ENCODE measurements at regions not wholly inside any gene's neighbourhood (a gene's known extent, or its start where the extent isn't known, plus 50 kb on each side); places are given as distances from the start of the nearest gene placed in this dataset.
"Not testable (repeated sequence)": the region's sequence is repeated elsewhere in the genome, so short reads cannot be mapped to it uniquely, and the experiment has no call there.

GRCh38 chr5:153372425-153373129 is 117.9 kb upstream of the GRIA1 start:
- POLR2A ChIA-PET: no interaction called here
- CTCF ChIA-PET: no interaction called here

GRCh38 chr5:153373130-153373498 is 117.4 kb upstream of the GRIA1 start:
- no peak overlapping the region for H3K27ac ChIP-seq (ENCODE audit: low read depth, low read length)
- H3K9me3 ChIP-seq (ENCODE audit: control insufficient read depth, insufficient read depth, low read length): no peaks in the 10 kb centered on the region; the same call in 1 of the 2 replicates
- no peaks in the 10 kb centered on the region for H3K27me3 ChIP-seq (ENCODE audit: control insufficient read depth, insufficient read depth, low read length)
- ChIA-PET POLR2A (no interaction called here), CTCF (no interaction called here)
- TF ChIP-seq CTCF (IDR thresholded peaks at IDR 0.05; ENCODE audit: low read depth, low read length): no peak
- DNase-seq (ENCODE audit: low read depth, low spot score): no peak
- H3K4me3 ChIP-seq (ENCODE audit: low read depth, low read length): no peak overlapping the region

More at GRCh38 chr5:153372425-153373129, 117.9 kb upstream of the GRIA1 start:
- no peak for DNase-seq (ENCODE audit: low read depth, low spot score)
- no peaks in the 10 kb centered on the region for H3K27me3 ChIP-seq (ENCODE audit: control insufficient read depth, insufficient read depth, low read length)
- TF ChIP-seq CTCF (IDR thresholded peaks at IDR 0.05; ENCODE audit: low read depth, low read length): no peak
- no peak overlapping the region for H3K4me3 ChIP-seq (ENCODE audit: low read depth, low read length)
- H3K27ac ChIP-seq (ENCODE audit: low read depth, low read length): no peak overlapping the region
- no peaks in the 10 kb centered on the region for H3K9me3 ChIP-seq (ENCODE audit: control insufficient read depth, insufficient read depth, low read length)

- CTCF ChIA-PET; H3K4me3 ChIP-seq (ENCODE audit: low read depth, low read length); H3K27ac ChIP-seq (ENCODE audit: low read depth, low read length); H3K9me3 ChIP-seq (ENCODE audit: control insufficient read depth, insufficient read depth, low read length); POLR2A ChIA-PET; H3K27me3 ChIP-seq (ENCODE audit: control insufficient read depth, insufficient read depth, low read length); DNase-seq (ENCODE audit: low read depth, low spot score): not testable (repeated sequence)
These were observed 108.8 kb upstream of the GRIA1 start for GRCh38 chr5:153381630-153382029.

GRCh38 chr5:153390569-153390968 is 99.9 kb upstream of the GRIA1 start:
- CTCF ChIA-PET: no interaction called here
- POLR2A ChIA-PET: no interaction called here
- no peaks in the 10 kb centered on the region for H3K9me3 ChIP-seq (ENCODE audit: control insufficient read depth, insufficient read depth, low read length)

GRCh38 chr5:153399595-153399994 is 90.9 kb upstream of the GRIA1 start:
- H3K9me3 ChIP-seq (ENCODE audit: control insufficient read depth, insufficient read depth, low read length): no peaks in the 10 kb centered on the region
- no peak overlapping the region for H3K4me3 ChIP-seq (ENCODE audit: low read depth, low read length)
- H3K27me3 ChIP-seq (ENCODE audit: control insufficient read depth, insufficient read depth, low read length): no peaks in the 10 kb centered on the region
- no peak for DNase-seq (ENCODE audit: low read depth, low spot score)
- POLR2A ChIA-PET: no interaction called here
- TF ChIP-seq CTCF (IDR thresholded peaks at IDR 0.05; ENCODE audit: low read depth, low read length): no peak
- no peak overlapping the region for H3K27ac ChIP-seq (ENCODE audit: low read depth, low read length)
- CTCF ChIA-PET: no interaction called here

More at GRCh38 chr5:153390569-153390968, 99.9 kb upstream of the GRIA1 start:
- Histone ChIP-seq H3K27me3 (ENCODE audit: control insufficient read depth, insufficient read depth, low read length) (no peaks in the 10 kb centered on the region), H3K27ac (ENCODE audit: low read depth, low read length) (no peak overlapping the region), H3K4me3 (ENCODE audit: low read depth, low read length) (no peak overlapping the region)
- DNase-seq (ENCODE audit: low read depth, low spot score): no peak
- no peak for TF ChIP-seq CTCF (IDR thresholded peaks at IDR 0.05; ENCODE audit: low read depth, low read length)
